GM19351 (cell line): ENCODE measurements at regions not wholly inside any gene's neighbourhood (a gene's known extent, or its start where the extent isn't known, plus 50 kb on each side); places are given as distances from the start of the nearest gene placed in this dataset.

Experiments
- ATAC-seq: cut with Tn5 transposase; IDR thresholded peaks from one replicate; pipeline ENCODE4 v1.9.1; 2021; ENCODE audit warnings: mild to moderate bottlenecking, moderate library complexity; ENCODE audit not compliant: unreplicated experiment

DNA sequence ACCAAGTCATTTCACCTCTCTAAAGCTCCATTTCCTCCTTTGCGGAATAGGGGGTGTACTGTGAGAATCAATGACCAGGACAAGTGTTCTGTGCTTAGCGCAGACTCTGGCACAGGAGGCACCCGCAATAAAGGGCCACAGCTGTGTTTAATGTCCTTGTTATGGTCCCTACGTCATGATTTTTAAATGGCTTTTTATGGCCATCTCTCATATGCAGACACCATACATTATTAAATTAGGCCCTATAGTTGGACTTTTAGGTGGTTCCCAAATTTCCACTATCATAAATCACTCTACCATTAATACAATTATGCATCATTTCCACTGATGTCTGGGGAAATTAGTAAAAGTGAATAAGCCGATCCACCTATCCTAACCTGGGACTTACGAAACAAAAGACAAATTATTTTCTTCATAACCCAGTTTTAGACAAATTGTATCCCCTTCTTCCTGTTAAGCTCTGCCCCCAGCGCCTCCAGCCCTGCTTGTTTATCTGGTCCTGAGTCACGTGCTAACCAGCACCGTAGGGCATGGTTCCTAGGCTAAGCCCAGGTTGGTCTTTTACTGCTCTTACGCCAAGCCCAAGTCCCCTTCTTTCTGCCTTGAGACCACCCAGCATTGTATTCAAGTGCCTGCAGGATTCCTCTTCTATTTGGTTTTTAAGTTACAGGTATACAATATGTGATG is 278.3 kb downstream of the SHQ1 start:
- ATAC-seq: no peak

DNA sequence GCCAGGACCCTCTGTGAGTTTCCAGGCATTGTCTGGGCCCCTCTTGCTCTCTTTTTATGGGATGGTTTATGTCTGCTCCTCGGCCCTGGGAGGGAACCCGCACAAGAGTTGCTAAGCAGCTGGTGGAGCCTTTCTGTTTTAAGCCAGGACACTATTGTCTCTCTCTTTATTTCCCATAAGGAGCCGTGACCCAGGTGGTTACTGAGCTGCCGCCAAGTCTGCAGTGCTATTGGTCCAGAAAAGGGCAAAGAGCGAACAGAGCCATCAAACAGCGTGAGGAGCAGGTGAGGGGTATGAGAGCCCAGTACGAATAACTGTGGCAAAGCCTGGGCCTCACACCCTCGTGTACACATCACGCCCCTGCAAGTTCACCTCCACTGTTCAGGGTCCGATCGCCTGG is 280.2 kb downstream of the SHQ1 start:
- no peak for ATAC-seq

DNA sequence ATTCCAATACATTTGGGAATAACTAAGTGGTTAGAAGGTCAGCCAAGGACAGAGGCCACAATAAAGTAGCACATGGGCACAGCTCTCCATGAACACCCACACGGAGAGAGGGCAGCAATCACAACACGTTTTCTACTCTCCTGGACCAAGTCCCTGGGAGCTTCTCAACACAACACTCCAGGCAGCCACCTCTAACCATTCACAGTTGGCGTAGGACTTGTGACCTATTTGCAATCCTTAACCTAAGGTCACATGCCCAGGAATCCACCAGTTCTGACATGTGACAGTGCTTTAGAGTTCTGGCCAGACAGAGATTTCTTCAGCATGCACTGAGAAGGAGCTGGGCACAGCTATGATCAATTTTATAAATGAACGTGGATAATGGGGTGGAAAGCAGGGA is 280.8 kb downstream of the SHQ1 start:
- ATAC-seq: no peak

DNA sequence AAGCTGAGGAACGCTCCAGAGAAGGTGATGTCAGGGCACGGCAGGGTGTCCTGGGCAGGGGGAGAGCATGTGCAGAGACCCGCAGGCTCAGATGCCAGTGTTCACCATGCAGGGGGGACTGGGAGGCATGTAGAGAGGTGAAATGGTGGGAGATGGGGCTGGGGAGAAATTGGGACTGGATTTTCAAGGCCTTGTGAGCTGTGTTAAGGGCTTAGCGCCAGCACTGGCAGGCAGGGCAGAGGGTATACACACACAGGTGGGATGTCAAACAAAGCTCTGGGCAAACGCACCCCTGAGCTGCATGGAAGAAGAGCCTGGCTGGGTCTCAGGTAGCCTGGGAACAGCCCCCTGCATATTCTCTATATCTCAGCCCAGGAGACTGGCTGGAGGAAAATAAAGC is 282.7 kb downstream of the SHQ1 start:
- no peak for ATAC-seq

DNA sequence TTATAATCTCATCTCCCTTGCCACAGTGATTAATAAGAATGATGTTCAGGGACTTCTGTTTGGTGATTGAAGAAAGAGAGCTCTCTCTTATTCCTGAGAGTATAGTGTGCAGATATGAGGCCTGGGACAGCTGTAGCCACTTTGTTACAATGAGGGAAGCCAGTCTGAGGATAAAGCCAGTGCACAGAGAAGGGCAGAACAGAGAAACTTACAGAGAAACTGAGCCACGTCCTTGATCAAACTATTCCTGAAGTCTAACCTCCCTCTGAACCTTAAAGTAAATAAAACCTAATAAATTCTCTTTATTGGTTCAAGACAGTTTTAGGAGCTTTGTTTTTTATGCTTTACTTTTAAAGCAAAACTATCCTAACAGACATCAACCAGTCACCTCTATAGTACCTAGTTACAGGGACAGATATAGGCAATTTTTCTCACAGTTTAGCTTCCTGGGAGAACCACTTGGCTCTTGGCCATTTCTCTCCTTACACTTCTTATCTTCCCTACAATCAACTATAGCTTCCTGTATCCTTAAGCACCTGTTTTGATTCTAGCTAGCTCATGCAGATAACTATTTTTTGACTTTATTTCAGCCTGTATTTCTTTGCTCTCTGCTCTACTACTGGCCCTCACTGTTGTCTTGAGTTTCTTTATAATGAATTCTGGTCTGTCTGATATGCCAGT is 284.4 kb downstream of the SHQ1 start:
- ATAC-seq: no peak

- no peak for ATAC-seq
These were observed 287.2 kb downstream of the SHQ1 start for GRCh38 chr3:72560846-72561675.

GRCh38 chr3:72559385-72559784 is 288.9 kb downstream of the SHQ1 start:
- ATAC-seq: no peak

- ATAC-seq: no peak
These were observed 290.2 kb downstream of the SHQ1 start for GRCh38 chr3:72558001-72558400.

DNA sequence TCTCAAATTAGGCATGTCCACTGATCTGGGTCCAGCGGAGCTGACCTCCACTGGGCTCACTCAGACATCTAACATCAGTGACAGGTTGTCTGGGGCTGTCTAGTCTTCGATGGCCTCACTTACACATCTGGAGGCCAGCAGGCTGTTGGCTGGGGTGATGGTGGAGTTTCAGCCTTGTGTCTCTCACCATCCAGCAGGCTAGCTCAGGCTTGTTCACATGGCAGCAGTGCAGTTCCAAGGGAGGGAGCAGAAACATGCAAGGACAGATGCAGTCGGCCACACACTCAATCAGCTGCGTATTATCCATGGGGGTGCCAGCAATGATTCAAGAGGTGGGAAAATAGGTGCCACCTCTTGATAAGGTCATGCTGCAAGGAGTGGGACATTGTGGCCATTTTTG is 292.5 kb downstream of the SHQ1 start:
- no peak for ATAC-seq

DNA sequence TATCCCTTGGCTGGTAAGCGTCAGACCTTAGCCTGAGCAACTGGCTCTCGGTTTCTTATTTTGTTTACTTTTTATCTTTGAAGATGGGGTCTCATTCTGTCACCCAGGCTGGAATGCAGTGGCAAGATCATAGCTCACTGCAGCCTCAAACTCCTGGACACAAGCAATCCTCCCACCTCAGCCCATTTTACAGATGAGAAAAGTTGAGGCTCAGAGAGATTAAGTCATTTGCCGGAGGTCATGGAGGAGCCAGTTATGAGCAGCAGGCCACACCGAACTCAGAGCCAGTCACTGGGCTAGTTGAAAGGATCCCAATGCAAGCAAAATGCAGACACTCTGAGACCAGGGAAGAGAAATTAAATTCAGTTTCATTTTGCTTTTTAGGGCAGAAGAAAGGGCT is 293.6 kb downstream of the SHQ1 start:
- no peak for ATAC-seq

GRCh38 chr3:72553298-72553697 is 294.9 kb downstream of the SHQ1 start:
- no peak for ATAC-seq

DNA sequence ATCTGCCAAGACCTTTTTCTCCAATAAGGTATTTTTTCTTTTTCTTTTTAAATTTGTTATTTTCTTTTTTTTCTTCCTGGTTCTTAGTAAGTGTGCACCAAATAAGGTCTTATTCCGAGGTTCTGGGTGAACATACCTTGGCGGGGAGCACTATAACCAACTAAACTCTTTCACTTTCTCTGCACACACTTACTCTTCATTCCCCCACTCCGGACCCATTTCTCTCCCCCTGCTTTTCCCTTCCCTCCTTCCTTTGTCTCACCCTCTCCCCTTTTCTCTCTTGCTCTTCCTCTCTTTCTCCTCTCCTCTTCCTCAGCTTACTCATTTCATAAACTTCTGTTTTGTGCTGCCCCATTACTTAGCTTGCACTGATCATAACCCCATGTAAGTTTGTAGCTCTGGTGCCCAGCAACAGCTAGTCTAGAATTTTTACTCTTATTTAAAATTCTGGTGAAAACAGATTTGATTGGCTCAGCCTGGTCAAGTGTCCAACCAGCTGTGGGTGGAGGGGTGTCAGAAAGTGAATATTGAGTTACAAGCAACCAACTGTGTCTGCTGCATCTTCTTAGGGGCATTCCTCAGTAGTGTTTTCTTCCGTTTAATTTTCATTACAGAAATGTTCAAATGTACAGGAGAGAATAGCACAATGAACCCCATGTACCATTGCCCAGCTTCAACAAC is 297.5 kb downstream of the SHQ1 start:
- ATAC-seq: peak; percentile 48

- ATAC-seq: peak; percentile 57
These were observed 298.3 kb downstream of the SHQ1 start for GRCh38 chr3:72549761-72550581.

GRCh38 chr3:72548981-72549380 is 299.3 kb downstream of the SHQ1 start:
- no peak for ATAC-seq

- ATAC-seq: no peak
These were observed 299.8 kb downstream of the SHQ1 start for GRCh38 chr3:72548461-72548860.

- no peak for ATAC-seq
These were observed 301.1 kb downstream of the SHQ1 start for GRCh38 chr3:72547183-72547582.

GRCh38 chr3:72544239-72544638 is 304.0 kb downstream of the SHQ1 start:
- ATAC-seq: no peak

GRCh38 chr3:72543246-72543645 is 305.0 kb downstream of the SHQ1 start:
- ATAC-seq: no peak

- ATAC-seq: no peak
These were observed 305.5 kb downstream of the SHQ1 start for GRCh38 chr3:72542781-72543180.

DNA sequence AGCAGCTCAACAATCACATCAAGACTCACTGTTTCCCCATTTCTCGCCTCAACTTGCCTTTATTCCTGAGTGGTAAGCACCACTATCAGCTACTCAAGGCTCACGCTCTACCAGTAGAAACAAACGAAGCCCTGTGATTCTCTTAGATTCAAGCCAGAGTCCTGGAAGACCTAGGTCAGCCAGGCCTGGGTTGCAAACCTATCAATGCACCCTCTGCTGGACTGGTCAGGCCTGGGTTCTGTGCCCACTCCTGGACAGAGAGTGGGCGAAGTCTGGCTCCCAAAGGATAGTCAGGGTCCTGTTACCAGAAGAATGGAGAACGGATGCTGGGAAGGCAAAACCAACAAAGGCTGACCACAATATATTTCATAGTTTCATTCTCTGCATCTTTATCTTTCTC is 308.4 kb downstream of the SHQ1 start:
- ATAC-seq: no peak
